HepG2 (cell line): ENCODE measurements at regions not wholly inside any gene's neighbourhood (a gene's known extent, or its start where the extent isn't known, plus 50 kb on each side); places are given as distances from the start of the nearest gene placed in this dataset.

Experiments
- ATAC-seq: fragments of 200-7000 bp; cut with Tn5 transposase; 3 replicates; pipeline ENCODE4 v1.9.1; 2020; ENCODE audit warnings: mild to moderate bottlenecking, moderate library complexity
- BruUV-seq: library from RNA; stranded (reverse); fragments of 400-500 nt; replicated peaks from 2 replicates; lab custom pipeline; 2021; lab: Mats Ljungman, UMichigan
- CTCF ChIA-PET: fragments of 300-600 bp; formaldehyde crosslinking; extraction: SDS; loops from one replicate; lab custom pipeline; 2021; ENCODE audit warnings: low total read pairs, inconsistent platforms, low intra/inter-chr PET ratio; lab: Yijun Ruan, JAX
- POLR2A ChIA-PET: fragments of 350-600 bp; sonication (Branson Sonifier 250); formaldehyde crosslinking; loops from one replicate; lab custom pipeline; 2020; ENCODE audit warnings: antibody characterized with exemption, inconsistent platforms; lab: Yijun Ruan, JAX
- DNase-seq: peaks from one replicate; pipeline ENCODE4 v3.0.0-alpha.2; 2015; ENCODE audit warnings: low spot score
- FAIRE-seq: peaks from 3 replicates; lab custom pipeline; 2011; peaks lifted over from hg19 to GRCh38; lab: Jason Lieb, UNC
- H2AFZ ChIP-seq: one replicate; pipeline ENCODE4 v1.6.1; 2011; ENCODE audit warnings: low read length, inconsistent platforms
- H3K27ac ChIP-seq: fragments of 300-600 bp; 3 replicates; pipeline ENCODE4 v1.8.0; 2011; ENCODE audit warnings: mixed run types, mild to moderate bottlenecking, mixed read lengths, low read length, inconsistent platforms; ENCODE audit not compliant: insufficient read depth; ENCODE audit errors: extremely low read length
- H3K27me3 ChIP-seq, 2 experiments: fragments of 200-600 bp in 1 of 2; 2 replicates in 1 of 2; 3 replicates in 1 of 2; pipeline versions ENCODE4 v1.6.0 to v1.8.0; 2011; ENCODE audit warnings: low read length in 2 of 2, mild to moderate bottlenecking in 2 of 2, moderate library complexity in 2 of 2, inconsistent platforms in 1 of 2; ENCODE audit not compliant: insufficient read depth in 2 of 2, control insufficient read depth in 1 of 2
- H3K36me3 ChIP-seq, 2 experiments: fragments of 200-600 bp in 1 of 2; replicated peaks in 1 of 2; 2 replicates in 1 of 2; 3 replicates in 1 of 2; pipeline versions ENCODE4 v1.5.1 to v1.8.0; 2011; ENCODE audit warnings: low read length in 2 of 2, inconsistent platforms in 1 of 2; ENCODE audit not compliant: insufficient read depth in 2 of 2, control insufficient read depth in 1 of 2
- H3K4me1 ChIP-seq: 2 replicates; pipeline ENCODE4 v1.5.1; 2012; ENCODE audit warnings: low read length, inconsistent platforms; ENCODE audit not compliant: insufficient read depth
- H3K4me2 ChIP-seq: 2 replicates; pipeline ENCODE4 v1.6.0; 2011; ENCODE audit warnings: low read depth, low read length, inconsistent platforms
- H3K4me3 ChIP-seq, 3 experiments: fragments of 200-600 bp in 1 of 3; sonication (generic), shearing (Covaris generic) in 1 of 3; replicated peaks in 1 of 3; 2 replicates each; pipeline ENCODE4 v1.5.1; 2011 to 2016; ENCODE audit warnings: low read length in 3 of 3, inconsistent platforms in 2 of 3, low read depth in 2 of 3, mild to moderate bottlenecking in 2 of 3, control low read depth in 1 of 3, mixed read lengths in 1 of 3; ENCODE audit not compliant: insufficient read depth in 1 of 3
- H3K79me2 ChIP-seq: one replicate; pipeline ENCODE4 v1.6.1; 2011; ENCODE audit warnings: low read length, inconsistent platforms; ENCODE audit not compliant: insufficient read depth
- H3K9ac ChIP-seq: 2 replicates; pipeline ENCODE4 v1.6.0; 2011; ENCODE audit warnings: mild to moderate bottlenecking, low read depth, low read length, inconsistent platforms; ENCODE audit not compliant: insufficient read depth
- H3K9me3 ChIP-seq: 2 replicates; pipeline ENCODE4 v1.5.1; 2012; ENCODE audit warnings: mild to moderate bottlenecking, low read length
- H4K20me1 ChIP-seq: 2 replicates; pipeline ENCODE4 v1.6.0; 2011; ENCODE audit warnings: inconsistent platforms, mild to moderate bottlenecking, low read length, moderate library complexity; ENCODE audit not compliant: insufficient read depth
- MED8 ChIP-seq: sonication (generic); formaldehyde crosslinking; IDR thresholded peaks from 2 replicates; pipeline ENCODE4 v1.8.1; 2023; ENCODE audit warnings: mild to moderate bottlenecking, missing genetic modification reagents; ENCODE audit not compliant: insufficient replicate concordance
- PAXIP1 ChIP-seq: sonication (generic); formaldehyde crosslinking; conservative IDR thresholded peaks from 2 replicates; pipeline ENCODE4 v1.4.0; 2020; ENCODE audit warnings: mild to moderate bottlenecking, missing genetic modification reagents, moderate library complexity
- SRY ChIP-seq: sonication (generic); formaldehyde crosslinking; IDR thresholded peaks from 2 replicates; pipeline ENCODE4 v1.8.0; 2022; ENCODE audit warnings: mild to moderate bottlenecking, missing genetic modification reagents
- THAP8 ChIP-seq: sonication (generic); formaldehyde crosslinking; IDR thresholded peaks from 2 replicates; pipeline ENCODE4 v1.5.1; 2020; ENCODE audit warnings: missing genetic modification reagents, mild to moderate bottlenecking, borderline replicate concordance
- ZNF205 ChIP-seq: IDR thresholded peaks from 2 replicates; pipeline ENCODE4 v1.6.1; 2018; ENCODE audit warnings: missing biosample characterization, missing genetic modification reagents
- ZNF382 ChIP-seq: sonication (generic); formaldehyde crosslinking; IDR thresholded peaks from 2 replicates; pipeline ENCODE4 v1.5.0; 2020; ENCODE audit warnings: missing genetic modification reagents, mild to moderate bottlenecking, borderline replicate concordance
- ZNF75D ChIP-seq: sonication (generic); formaldehyde crosslinking; IDR thresholded peaks from 2 replicates; pipeline ENCODE4 v1.8.1; 2023; ENCODE audit warnings: missing genetic modification reagents, mild to moderate bottlenecking, borderline replicate concordance
- ZNF768 ChIP-seq: sonication (generic); formaldehyde crosslinking; IDR thresholded peaks from 2 replicates; pipeline ENCODE4 v1.4.0; 2020; ENCODE audit warnings: missing genetic modification reagents
- WGBS: methylation state at CpG from one replicate; pipeline ENCODE4 v1.1.6; 2017; ENCODE audit warnings: low lambda C conversion rate; 5-methylcytosine and 5-hydroxymethylcytosine counted together
- in situ Hi-C: cut with HindIII; loops from 2 replicates; pipeline ENCODE4 v1.10.0; 2017; ENCODE audit warnings: low pct_unique_long_range_greater_than_20kb; ENCODE audit not compliant: extremely low pct_ligation_motif_present
- intact Hi-C: fragments of 100-400 bp; cut with micrococcal nuclease; formaldehyde crosslinking; loops from one replicate; pipeline ENCODE4 v1.10.0; 2022; ENCODE audit not compliant: unreplicated experiment

- WGBS = 29% methylated on average over 5 of the region's 5 CpGs
- no peaks in the 10 kb centered on the region for H3K4me1 ChIP-seq
- no peaks in the 10 kb centered on the region for H3K36me3 ChIP-seq
- H3K4me3 ChIP-seq = no peak overlapping the region
- no peak for FAIRE-seq
- no TSS peak for BruUV-seq
- no peak for ATAC-seq
- no peak for DNase-seq
- no peak overlapping the region for H2AFZ ChIP-seq
- no peaks in the 10 kb centered on the region for H4K20me1 ChIP-seq
- no peak overlapping the region for H3K4me2 ChIP-seq
- in situ Hi-C loops (no loop called here), intact Hi-C loops (no loop called here)
- H3K9me3 ChIP-seq = no peaks in the 10 kb centered on the region
- H3K27me3 ChIP-seq = 0 out of 5 replicates have a peak, but pooled peaks cover 0 to 2% of the 10 kb centered on the region in 2 experiments
- H3K9ac ChIP-seq = no peak overlapping the region
- CTCF ChIA-PET = no interaction called here
- H3K27ac ChIP-seq = no peak overlapping the region
- TF ChIP-seq ZNF768 (CRISPR knock-in tag) (no peak), MED8 (CRISPR knock-in tag) (no peak), ZNF382 (no peak), ZNF75D (CRISPR knock-in tag) (no peak), PAXIP1 (CRISPR knock-in tag) (no peak), SRY (CRISPR knock-in tag) (no peak), THAP8 (CRISPR knock-in tag) (no peak), ZNF205 (CRISPR knock-in tag) (no peak)
- POLR2A ChIA-PET = no interaction called here
- no peaks in the 10 kb centered on the region for H3K79me2 ChIP-seq
Observed at GRCh38 chr9:109590966-109591365, 92.9 kb upstream of the PTPN3 start.
